ENCODE measurements at regions not wholly inside any gene's neighbourhood (a gene's known extent, or its start where the extent isn't known, plus 50 kb on each side); places are given as distances from the start of the nearest gene placed in this dataset.
A peak's percentile ranks its signal among the peaks of the same experiment; 100 is the strongest.

GRCh38 chr20:50331469-50332363, 141.1 kb downstream of the CEBPB start:
- no peaks in the 10 kb centered on the region for H3K9me3 ChIP-seq (ENCODE audit: control insufficient read depth in 2 of 3, insufficient read depth in 1 of 3, low read length in 3 of 3)
- no peaks in the 10 kb centered on the region for H3K36me3 ChIP-seq (ENCODE audit: control insufficient read depth in 2 of 3, insufficient read depth in 3 of 3, low read length in 3 of 3)
- DNase-seq (no peak), FAIRE-seq (no peak)
- H3K4me3 ChIP-seq (ENCODE audit: low read length in 3 of 3), result no peak overlapping the region
- H3K27me3 ChIP-seq (ENCODE audit: control insufficient read depth, insufficient read depth, low read length), result no peaks in the 10 kb centered on the region
- no peak for TF ChIP-seq CTCF (IDR thresholded peaks at IDR 0.05; ENCODE audit: borderline replicate concordance, extremely low read depth, insufficient read depth)
- H3K4me1 ChIP-seq (ENCODE audit: control insufficient read depth in 2 of 3, insufficient read depth in 2 of 3, low read depth in 1 of 3, low read length in 3 of 3), result peaks cover 0 to 2% (median 0%) of the 10 kb centered on the region in 3 donors
- H3K27ac ChIP-seq (ENCODE audit: low read depth in 2 of 2, low read length in 2 of 2), result no peak overlapping the region
- intact Hi-C loops (cut with DNase I), result no loop called here
- H3K9ac ChIP-seq (ENCODE audit: low read length in 3 of 3), result no peak overlapping the region

GRCh38 chr20:50332491-50332980, 141.9 kb downstream of the CEBPB start:
- Histone ChIP-seq H3K36me3 (ENCODE audit: control insufficient read depth in 2 of 3, insufficient read depth in 3 of 3, low read length in 3 of 3) (no peaks in the 10 kb centered on the region), H3K4me3 (ENCODE audit: low read length in 3 of 3) (no peak overlapping the region), H3K9me3 (ENCODE audit: control insufficient read depth in 2 of 3, insufficient read depth in 1 of 3, low read length in 3 of 3) (no peaks in the 10 kb centered on the region), H3K27ac (ENCODE audit: low read depth in 2 of 2, low read length in 2 of 2) (no peak overlapping the region), H3K4me1 (ENCODE audit: control insufficient read depth in 2 of 3, insufficient read depth in 2 of 3, low read depth in 1 of 3, low read length in 3 of 3) (peaks cover 0 to 2% (median 0%) of the 10 kb centered on the region in 3 donors), H3K9ac (ENCODE audit: low read length in 3 of 3) (no peak overlapping the region), H3K27me3 (ENCODE audit: control insufficient read depth, insufficient read depth, low read length) (no peaks in the 10 kb centered on the region)
- DNase-seq (peak in 3 of 5 donors; percentile 50 to 61 (median 57)), FAIRE-seq (no peak)
- no peak for TF ChIP-seq CTCF (IDR thresholded peaks at IDR 0.05; ENCODE audit: borderline replicate concordance, extremely low read depth, insufficient read depth)
- intact Hi-C loops (cut with DNase I), result no loop called here

GRCh38 chr20:50333131-50333670, 142.6 kb downstream of the CEBPB start:
- H3K27ac ChIP-seq (ENCODE audit: low read depth in 2 of 2, low read length in 2 of 2), result no peak overlapping the region
- FAIRE-seq (no peak), DNase-seq (no peak)
- no peaks in the 10 kb centered on the region for H3K27me3 ChIP-seq (ENCODE audit: control insufficient read depth, insufficient read depth, low read length)
- no peaks in the 10 kb centered on the region for H3K36me3 ChIP-seq (ENCODE audit: control insufficient read depth in 2 of 3, insufficient read depth in 3 of 3, low read length in 3 of 3)
- H3K4me3 ChIP-seq (ENCODE audit: low read length in 3 of 3), result no peak overlapping the region
- TF ChIP-seq CTCF (IDR thresholded peaks at IDR 0.05; ENCODE audit: borderline replicate concordance, extremely low read depth, insufficient read depth), result no peak
- intact Hi-C loops (cut with DNase I), result no loop called here
- peaks cover 0 to 2% (median 0%) of the 10 kb centered on the region in 3 donors for H3K4me1 ChIP-seq (ENCODE audit: control insufficient read depth in 2 of 3, insufficient read depth in 2 of 3, low read depth in 1 of 3, low read length in 3 of 3)
- no peak overlapping the region for H3K9ac ChIP-seq (ENCODE audit: low read length in 3 of 3)
- H3K9me3 ChIP-seq (ENCODE audit: control insufficient read depth in 2 of 3, insufficient read depth in 1 of 3, low read length in 3 of 3), result no peaks in the 10 kb centered on the region

All from kidney (tissue), 13 donors.